HG03520 (cell line): ENCODE measurements at regions not wholly inside any gene's neighbourhood (a gene's known extent, or its start where the extent isn't known, plus 50 kb on each side); places are given as distances from the start of the nearest gene placed in this dataset.
"Not testable (repeated sequence)": the region's sequence is repeated elsewhere in the genome, so short reads cannot be mapped to it uniquely, and the experiment has no call there.

ENCODE experiments used
- ATAC-seq: cut with Tn5 transposase; IDR thresholded peaks from one replicate; pipeline ENCODE4 v1.9.1; 2021; ENCODE audit warnings: mild to moderate bottlenecking, moderate library complexity; ENCODE audit not compliant: unreplicated experiment

DNA sequence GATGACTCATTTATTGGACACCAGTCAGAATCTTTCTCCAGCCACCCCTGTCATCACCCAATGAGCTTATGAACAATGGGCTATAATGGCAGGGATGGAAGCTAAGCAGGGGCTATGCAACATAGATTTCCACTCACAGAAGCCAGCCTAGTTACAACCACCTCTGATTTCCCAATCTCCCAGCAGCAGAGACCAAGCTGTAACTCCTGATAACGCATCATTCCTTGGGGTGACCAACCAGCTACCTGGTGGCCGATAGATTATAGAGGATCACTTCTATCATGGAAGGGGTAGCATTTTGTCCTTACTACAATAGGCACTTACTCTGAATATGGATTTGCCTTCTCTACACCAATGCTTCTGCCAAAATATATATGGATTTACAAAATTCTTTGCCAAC lies 302.3 kb upstream of the ATXN7L3B start:
- no peak for ATAC-seq

DNA sequence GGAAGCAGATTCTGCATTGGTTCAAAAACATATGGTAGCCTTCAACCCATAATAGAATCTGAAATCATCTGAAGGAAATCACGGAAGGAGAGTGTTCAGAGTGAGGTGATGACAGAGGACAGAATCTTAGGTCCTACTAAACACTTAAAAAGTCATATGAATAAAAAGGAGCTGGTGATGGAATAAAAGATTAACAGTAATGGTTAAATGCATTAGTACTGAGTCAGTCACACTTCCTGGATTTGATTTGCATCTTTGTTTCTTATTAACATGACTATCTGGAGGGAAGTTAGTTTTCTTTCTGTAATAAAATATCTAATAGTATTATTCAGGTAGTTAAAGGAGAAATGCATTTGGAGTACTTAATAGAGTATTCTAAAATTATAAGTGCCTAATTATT lies 296.3 kb upstream of the ATXN7L3B start:
- no peak for ATAC-seq

DNA sequence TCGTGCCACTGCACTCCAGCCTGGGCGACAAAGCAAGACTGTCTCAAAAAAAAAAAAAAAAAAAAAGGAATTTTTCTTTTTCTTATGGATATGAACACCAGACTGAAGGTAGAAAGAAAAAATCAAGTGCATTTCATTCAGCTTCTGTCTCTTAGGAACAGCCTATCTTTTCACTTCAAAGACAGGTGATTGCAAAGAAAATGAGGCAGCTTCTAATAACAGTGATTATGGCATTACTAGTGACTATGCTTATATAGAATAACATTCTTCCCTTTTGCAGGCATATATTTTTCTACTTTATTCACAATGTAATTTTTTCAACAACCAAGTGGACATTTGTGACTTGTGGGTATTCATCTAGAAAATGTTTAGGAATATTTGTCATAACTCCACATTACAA lies 295.5 kb upstream of the ATXN7L3B start:
- no peak for ATAC-seq

DNA sequence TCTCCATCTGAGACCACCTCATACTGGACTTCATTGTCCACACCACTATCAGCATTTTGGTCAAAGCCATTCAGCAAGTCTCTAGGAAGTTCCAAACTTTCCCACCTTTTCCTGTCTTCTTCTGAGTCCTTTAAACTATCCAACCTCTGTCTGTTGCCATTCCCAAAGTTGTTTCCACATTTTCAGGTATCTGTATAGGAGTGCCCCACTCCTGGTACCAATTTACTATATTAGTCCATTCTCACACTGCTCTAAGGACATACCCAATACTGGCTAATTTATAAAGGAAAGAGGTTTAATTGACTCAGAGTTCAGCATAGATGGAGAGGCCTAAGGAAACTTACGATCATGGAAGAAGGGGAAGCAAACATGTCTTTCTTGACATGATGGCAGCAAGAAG lies 292.2 kb upstream of the ATXN7L3B start:
- no peak for ATAC-seq

DNA sequence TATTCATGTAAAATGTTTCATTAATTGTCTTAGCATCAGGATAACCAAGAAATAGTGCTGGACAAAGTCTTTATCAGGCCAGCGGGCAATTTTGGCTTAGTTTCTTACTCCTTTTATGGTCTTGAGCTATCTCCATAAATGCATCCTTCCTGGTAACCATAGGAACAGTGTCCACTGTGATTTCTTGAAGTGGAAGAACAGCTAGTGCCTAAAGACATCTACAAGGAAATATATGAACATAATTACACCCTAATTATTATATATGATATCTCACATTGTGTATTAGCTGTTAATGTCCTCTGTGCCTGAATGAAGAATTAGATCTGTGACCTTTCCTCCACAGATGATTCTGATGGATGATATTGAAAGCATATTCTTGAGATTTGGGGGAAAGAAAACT lies 286.7 kb upstream of the ATXN7L3B start:
- ATAC-seq, result no peak

DNA sequence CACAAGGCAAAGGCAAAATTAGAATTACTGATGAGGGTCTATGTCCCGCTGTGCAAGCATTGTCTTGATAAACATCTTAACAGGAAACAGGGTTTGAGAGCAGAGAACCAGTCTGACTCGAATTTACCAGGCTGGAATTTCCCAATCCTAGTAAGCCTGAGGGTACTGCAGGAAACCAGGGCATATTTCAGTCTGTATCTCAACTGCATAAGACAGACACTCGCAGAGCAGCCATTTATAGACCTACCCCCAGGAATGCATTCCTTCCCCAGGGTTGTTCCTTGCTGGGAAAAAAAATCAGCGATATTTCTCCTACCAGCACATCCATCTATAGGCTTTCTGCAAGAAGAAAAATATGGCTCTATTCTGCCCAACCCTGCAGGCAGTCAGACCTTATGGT lies 283.8 kb upstream of the ATXN7L3B start:
- ATAC-seq, result not testable (repeated sequence)

DNA sequence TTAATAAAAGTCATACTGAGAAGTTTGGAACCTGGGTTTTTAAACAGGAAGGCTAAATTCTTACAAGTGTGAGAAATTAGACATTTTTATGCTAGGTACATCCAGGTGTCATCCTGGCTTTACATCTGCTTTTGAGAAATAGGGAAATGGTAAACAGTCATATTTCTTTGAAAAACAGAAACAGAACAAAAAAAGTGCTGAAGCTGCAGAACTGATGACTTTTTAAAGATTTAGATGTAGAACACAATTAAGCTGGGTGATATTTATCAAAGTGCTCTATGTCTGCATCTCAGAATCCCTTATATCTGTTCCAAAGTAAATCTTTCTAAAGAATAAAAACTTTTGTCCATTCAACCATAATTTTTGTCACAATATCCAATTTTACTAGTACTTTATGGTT lies 282.9 kb upstream of the ATXN7L3B start:
- ATAC-seq, result no peak

DNA sequence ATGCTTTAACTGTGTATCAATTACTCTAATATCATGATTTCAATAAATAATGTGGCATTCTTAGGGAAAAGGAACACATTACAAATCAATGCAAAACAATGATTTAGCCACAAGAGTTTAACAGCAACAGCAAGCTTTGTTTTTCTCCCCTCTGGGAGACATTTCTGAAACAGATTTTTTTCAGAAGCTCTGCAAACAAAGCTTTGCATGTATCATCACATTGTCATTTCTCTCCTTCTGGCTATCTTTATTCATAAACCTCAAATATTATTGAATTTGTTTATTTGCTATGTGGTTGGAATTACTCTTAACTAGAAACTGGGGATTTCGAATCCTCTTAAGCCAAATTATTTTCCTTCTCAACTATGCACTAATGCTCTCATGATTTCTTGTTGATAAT lies 278.4 kb upstream of the ATXN7L3B start:
- ATAC-seq, result no peak

DNA sequence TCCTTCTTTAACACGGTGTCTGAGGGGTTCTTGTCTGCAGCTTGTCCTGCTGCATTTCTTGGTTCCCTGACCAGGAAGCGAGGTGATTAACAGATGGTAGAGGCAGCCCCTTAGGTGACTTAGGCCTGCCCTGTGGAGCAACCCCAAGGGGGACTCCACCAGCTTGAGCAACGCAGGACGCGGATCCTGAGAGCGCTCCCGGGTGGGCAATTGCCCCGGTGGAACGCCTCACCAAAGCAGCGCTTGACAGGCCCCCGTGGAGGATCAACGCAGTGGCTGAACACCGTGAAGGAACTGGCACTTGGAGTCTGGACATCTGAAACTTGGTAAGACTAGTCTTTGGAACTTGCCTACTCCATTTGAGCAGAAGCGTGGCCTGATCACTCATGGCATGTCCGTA lies 272.9 kb upstream of the ATXN7L3B start:
- ATAC-seq, result no peak

DNA sequence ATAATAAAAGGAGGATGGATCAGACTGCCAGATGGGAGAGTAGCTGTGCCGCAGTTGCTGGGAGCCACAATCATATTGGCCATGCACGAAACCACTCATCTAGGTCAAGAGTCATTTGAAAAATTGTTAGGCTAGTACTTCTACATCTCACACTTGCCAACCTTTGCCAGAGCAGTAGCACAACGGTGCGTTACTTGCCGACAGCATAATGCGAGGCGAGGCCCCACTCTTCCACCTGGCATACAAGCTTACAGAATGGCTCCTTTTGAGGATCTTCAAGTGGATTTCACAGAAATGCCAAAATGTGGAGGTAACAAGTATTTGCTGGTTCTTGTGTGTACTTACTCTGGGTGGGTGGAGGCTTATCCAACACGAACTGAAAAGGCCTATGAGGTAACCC lies 268.3 kb upstream of the ATXN7L3B start:
- not testable (repeated sequence) for ATAC-seq

DNA sequence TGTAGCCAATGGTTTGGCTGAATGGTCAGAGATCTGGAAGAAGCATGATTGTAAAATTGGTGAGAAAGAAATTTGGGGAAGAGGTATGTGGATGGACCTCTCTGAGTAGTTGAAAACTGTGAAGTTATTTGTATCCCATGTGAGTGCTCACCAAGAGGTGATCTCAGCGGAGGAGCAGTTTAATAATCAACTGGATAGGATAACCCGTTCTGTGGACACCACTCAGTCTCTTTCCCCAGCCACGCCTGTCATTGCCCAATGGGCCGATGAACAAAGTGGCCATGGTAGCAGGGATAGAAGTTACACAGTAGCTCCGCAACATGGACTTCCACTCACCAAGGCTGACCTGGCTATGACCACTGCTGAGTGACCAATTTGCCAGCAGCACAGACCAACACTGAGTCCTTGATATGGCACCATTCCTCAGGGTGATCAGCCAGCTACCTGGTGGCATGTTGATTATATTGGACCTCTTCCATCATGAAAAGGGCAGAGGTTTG lies 257.4 kb upstream of the ATXN7L3B start:
- ATAC-seq, result no peak

DNA sequence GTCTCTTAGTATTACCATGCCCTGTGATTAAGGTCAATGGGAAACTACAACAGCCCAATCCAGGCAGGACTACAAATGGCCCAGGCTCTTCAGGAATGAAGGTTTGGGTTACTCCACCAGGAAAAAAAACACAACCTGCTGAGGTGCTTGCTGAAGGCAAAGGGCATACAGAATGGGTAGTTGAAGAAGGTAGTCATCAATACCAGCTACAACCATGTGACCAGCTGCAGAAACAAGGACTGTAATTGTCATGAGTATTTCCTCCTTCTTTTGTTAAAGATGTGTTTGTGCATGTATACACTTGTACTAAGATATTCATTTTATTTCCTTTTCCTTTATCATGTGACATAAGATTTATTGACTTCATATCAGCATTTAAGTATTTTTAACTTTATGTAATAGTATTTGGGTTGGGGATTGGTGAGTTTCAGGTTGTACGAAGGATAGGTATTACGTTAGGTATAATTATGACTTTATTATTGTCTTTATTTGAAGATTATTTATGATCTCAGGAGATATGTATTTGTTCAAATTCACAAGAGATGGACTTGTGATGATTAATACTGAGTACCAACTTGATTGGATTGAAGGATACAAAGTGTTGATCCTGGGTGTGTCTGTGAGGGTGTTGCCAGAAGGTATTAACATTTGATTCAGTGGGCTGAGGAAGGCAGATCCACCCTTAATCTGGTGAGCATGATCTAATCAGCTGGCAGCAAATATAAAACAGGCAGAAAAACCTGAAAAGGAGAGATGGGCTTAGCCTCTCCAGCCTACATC lies 256.0 kb upstream of the ATXN7L3B start:
- not testable (repeated sequence) for ATAC-seq

DNA sequence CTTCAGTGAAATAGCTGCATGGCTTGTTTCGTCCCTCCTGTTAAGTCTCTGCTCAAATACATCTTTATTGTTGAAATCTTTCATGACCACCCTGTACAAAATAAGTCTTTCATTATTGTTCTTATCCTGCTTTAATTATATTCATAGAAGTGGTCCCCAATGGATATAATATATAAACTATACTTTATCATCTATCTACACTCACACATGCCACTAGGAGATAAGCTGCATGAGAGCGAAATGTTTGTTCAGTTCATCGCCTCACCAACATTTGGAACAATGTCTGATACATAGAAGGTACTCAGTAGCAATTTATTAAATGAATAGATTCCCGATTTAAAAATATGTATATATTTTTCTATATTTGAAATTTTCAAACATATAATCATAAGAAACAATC lies 254.0 kb upstream of the ATXN7L3B start:
- no peak for ATAC-seq

DNA sequence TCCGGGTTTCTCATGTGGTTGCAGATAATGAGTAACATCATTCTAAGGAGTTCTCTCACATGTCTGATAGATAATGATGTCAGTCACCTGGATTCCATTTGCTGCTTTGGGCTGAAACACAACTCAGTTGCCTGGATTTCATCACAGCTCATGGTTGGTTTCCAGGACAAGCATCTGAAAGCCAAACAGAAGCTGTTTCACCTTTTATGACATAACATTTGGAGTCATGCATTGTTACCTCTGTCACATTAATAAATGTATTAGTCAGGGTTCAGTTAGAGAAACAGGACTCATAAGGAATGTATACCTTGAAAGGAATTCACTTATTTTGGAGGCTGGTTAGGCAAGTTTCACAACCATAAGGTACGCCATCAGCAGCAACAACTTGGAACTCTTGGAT lies 251.9 kb upstream of the ATXN7L3B start:
- ATAC-seq, result no peak

DNA sequence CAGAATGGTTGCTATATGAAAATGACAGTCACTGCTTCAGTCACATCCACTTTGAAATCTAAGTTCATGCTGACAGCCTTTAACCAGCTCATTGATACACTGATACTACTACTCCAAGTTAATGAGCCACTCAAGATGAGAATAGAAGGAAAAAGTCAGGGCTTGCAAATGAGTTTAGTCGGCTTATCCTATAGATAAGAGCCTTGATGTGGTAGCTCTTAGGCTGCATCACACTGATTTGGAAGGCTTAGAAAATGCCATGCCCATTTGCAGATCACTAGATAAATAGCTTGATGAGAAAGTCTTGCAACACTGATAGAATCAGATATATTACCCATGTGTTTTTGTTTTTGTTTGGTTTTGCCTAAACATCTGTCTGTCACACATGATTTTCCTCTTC lies 251.4 kb upstream of the ATXN7L3B start:
- no peak for ATAC-seq

DNA sequence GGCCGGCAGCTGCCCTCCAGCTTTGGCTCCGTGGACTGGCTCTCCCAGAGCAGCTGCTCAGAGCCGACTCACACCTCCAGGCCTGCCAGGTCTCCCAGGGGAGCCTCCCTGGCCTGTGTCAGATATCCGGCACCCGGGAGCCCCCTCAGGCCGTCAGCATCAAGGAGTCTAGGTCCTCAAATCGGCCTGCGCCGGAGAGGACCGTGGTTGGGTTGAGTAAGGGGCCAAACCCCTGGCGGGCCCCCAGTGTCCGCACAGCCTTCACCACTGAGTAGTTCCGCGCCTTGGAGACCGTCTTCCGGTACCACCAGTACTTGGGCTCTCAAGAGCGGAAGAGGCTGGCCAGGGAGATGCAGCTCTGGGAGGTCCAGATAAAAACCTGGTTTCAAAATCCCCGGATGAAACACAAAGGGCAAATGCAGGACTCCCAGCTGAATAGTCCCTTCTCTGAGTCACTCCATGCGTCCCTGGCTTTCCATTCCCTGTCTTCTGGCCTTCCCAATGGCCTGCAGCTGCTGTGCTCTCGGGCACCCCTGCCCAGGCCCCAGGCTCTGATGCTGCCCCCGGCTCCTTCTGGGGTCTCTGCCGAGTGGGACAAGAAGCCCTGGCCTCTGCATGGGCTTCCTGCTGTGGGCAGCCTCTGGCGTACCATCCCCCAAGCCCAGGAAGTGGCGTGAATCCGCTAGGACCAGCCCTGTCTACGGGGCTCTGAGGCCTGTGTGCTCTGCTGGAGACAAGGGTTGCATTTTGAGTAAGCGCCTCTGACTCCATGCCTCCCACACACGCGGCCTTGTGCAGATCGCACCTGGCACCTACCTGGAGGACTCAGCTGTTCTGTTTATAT lies 245.1 kb upstream of the ATXN7L3B start:
- no peak for ATAC-seq

DNA sequence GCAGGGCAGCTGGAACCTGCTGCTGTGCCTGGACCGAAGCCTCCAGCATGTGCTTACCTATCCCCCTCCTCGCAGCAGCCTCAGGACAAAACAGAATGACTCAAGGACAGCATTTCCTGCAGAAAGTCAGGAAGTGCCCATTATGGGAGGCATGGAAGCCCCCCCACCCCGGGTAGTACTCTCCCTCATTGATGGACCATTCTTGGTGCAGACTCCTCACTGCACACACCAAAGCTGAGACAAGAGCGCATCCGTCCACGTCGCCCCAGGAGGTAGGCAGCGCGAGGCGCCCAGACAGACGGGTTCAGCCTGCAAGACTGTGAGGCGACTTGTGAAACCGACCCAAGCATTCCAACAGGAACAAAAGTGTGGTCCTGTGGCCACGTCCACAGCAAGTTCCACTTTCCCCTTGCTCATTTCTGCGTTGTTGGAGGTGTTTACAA lies 243.9 kb upstream of the ATXN7L3B start:
- ATAC-seq, result no peak

DNA sequence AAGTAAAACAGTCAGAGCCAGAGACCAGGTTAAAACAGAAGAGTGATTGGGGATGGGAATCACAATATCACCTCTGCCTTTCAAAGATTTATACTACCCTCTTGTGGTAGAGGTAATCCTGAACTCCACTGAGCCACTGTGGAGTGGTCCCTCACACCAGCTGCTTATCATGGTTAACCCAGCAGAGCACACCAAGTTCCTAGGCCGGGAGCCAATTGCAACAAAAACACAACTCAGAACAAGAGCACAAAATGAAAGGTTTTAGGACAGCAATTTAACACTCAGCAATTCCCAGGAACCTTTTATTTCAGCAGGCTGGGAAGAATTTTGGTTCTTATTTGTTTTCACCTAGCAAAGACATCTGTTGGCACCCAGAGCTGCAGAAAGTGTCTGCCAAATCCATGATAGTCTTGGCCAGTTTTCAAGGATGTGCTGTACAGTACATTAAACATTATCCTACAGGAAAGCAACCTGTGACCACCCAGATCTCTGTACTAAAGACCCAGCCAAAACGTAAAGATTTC lies 220.5 kb upstream of the ATXN7L3B start:
- no peak for ATAC-seq

DNA sequence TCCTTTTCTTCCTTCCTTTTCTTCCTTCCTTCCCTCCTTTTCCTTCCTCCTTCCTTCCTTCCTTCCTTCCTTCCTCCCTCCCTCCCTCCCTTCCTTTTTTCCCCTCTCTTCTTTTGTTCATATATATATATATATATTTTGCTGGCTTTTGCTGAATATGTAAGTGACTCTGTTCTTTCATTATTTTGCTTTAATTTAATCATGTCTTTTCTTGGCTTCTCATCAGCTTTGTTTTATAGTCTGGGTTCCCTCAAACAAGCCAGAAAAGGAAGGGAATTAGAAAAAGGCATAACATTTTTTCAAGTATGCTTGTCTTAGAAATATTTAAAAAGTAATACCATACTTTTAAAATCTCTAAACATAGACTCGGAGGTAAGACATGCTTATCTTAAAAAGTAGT lies 219.9 kb upstream of the ATXN7L3B start:
- no peak for ATAC-seq

DNA sequence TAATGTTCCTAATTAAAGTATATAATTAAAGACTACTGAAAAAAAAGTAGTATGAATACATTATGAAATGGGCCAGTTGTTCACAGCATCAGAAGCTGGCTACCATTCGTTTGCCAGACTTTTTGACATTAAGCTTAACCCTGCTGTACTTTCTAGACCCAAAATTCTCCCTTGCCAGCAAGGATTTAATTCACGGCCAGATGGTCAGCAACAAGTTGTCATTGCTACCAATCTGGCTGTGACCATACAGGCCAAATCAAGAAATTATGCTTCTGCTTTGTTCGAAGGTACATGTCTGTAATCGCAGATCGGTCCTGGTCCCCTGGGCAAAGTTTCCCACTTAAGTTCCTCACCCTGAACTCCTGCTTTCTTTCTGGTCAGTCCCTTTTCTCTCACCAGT lies 217.7 kb upstream of the ATXN7L3B start:
- ATAC-seq, result no peak

DNA sequence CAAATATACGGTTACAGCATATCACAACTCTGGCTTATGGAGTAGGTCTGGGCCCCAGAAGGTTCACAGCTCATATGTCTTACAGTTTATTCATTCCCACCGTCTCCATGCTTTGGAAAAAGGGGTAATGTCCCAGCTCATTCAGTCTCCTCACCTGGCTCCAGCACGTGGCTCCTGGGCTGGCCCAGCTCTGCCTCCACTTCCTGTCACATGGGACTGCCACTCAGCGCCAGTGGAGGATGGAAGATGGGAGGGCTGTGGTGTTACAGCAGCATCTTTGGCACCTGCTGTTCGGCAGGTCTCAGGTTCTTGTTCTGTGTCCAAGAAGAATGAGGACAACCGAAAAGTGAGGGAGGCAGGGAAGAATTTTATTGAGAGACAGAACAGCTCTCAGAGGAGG lies 216.3 kb upstream of the ATXN7L3B start:
- ATAC-seq, result no peak

DNA sequence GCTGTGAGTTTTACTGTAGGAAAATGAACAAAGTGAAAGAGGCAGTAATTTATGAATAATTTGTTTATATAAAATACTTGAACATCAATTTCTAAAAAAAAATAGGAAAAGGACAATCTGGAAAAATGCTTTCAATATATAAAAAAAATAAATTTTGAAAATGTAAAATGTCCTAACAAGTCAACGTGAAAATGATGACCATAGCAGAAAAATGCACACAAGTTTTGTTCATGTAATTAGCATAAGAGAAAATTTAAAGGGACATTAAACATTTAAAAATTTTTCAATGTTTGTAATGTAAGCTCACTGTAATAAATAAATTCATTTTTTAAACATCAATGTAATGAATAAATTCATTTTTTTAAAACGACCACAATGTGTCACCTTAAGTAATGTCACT lies 214.8 kb upstream of the ATXN7L3B start:
- ATAC-seq, result no peak
